ENCODE measurements at regions not wholly inside any gene's neighbourhood (a gene's known extent, or its start where the extent isn't known, plus 50 kb on each side); places are given as distances from the start of the nearest gene placed in this dataset.

DNA sequence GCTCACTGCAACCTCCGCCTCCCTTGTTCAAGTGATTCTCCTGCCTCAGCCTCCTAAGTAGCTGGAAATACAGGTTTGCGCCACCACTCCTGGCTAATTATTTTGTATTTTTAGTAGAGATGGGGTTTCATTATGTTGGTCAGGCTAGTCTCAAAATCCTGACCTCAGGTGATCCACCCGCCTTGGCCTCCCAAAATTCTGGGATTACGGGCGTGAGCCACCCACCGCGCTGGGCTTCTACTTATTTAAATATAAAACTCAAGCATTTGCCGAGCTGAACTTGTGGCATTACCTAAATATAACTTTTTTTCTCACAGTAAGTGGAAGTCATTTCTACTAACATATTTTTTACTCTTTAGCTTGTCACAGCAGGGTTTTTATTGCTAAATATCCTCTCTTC, 1356.3 kb upstream of the ACO1 start:
- TF ChIP-seq, protein P1, sequence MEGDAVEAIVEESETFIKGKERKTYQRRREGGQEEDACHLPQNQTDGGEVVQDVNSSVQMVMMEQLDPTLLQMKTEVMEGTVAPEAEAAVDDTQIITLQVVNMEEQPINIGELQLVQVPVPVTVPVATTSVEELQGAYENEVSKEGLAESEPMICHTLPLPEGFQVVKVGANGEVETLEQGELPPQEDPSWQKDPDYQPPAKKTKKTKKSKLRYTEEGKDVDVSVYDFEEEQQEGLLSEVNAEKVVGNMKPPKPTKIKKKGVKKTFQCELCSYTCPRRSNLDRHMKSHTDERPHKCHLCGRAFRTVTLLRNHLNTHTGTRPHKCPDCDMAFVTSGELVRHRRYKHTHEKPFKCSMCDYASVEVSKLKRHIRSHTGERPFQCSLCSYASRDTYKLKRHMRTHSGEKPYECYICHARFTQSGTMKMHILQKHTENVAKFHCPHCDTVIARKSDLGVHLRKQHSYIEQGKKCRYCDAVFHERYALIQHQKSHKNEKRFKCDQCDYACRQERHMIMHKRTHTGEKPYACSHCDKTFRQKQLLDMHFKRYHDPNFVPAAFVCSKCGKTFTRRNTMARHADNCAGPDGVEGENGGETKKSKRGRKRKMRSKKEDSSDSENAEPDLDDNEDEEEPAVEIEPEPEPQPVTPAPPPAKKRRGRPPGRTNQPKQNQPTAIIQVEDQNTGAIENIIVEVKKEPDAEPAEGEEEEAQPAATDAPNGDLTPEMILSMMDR (IDR thresholded peaks at IDR 0.05): no peak

DNA sequence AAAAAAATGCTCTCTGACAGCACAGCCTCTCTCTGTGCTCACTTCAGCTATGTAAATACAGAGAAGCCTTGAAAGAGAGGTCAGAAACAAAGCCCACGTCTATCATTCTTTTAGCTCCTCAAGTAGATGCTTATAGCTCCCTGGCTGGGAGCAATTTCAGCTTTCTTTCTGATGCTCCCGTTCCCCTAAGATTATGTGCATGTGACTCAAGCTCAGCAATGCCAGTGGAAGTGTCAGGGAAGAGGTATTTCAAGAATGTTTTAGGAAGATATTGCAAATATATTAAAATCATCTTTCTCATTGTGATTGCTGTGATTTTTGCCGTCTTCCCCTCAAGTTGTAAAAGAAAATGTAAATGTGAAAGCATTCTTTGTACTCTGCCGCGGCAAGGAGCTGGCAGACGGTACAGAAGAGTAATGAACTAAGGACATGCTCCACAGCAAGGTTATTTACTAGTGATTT, 1353.7 kb upstream of the ACO1 start:
- TF ChIP-seq, protein P1 (IDR thresholded peaks at IDR 0.05): no peak

DNA sequence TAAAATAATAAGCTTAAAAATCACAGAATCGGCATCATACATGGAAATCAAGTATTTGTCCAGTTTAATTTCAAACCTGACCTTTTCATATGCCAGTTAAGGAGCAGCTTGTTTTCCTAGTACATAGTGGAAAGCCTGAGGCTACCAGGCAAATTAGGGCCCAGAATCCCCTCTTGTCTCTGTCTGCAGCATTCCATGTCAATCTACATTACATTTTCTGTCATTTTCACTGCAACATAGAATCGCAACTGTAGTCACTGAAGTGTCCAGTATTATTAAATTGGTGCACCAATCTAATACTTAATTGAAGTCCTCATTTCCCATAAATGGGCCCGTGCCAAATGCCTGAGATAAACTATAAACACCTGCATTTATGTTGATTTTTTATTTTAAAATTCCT, 1352.2 kb upstream of the ACO1 start:
- TF ChIP-seq, protein P1 (IDR thresholded peaks at IDR 0.05): no peak

DNA sequence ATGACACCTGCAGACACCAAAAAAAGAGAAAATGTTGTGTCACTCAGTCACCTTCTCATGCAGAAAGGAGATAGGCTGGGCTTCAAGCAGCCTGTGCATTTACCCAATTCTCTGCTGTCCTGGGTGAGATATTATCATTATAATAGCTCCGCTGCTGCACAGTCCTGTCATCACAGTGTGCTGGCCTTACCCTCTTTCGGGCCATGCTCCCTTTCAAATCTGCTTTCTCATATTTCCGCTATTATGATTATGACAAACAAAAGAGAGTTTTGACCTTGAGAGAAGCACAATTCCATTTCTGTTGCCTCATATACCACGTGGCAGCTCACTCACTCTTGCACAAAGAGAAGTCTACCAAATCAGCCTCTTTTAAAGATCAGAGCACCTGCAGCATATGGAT, 1350.1 kb upstream of the ACO1 start:
- TF ChIP-seq, protein P1 (IDR thresholded peaks at IDR 0.05): no peak

DNA sequence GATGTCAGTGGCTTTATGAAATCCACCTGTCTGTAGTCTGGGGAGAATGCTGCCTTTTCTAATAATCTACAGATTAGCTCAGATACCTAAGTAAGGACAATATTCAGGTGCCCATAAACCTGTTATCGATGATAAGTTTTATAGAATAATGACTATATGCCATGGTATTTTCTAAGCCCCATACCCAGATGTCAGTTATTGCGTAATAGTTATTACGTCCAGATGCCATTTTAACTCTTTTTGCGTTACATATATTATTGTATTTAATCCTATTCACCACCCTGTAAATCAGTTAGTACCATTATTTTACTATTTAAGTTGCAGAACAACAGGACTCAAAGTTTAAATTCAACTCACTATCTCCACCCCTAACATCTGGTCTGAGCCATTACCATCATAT, 1343.9 kb upstream of the ACO1 start:
- TF ChIP-seq, protein P1 (IDR thresholded peaks at IDR 0.05): no peak

DNA sequence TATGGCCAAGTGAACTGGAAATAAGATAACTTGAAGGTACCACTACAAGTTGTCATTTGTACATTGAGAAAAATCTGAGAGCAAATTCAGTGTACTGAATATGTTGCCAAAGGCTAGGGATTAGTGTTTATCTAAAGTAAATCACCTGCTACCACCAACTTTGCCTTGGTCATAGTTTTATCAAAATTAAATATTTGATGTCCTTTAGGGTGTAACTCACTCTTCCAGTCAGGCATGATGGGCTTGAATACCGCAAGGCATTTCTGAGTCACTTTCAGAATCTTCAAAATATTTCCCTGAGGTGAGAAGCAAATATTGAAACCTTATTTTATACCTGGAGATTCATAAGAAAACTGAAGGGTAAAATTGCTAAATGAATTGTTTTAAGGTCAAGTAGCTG, 1338.6 kb upstream of the ACO1 start:
- TF ChIP-seq, protein P1 (IDR thresholded peaks at IDR 0.05): no peak

DNA sequence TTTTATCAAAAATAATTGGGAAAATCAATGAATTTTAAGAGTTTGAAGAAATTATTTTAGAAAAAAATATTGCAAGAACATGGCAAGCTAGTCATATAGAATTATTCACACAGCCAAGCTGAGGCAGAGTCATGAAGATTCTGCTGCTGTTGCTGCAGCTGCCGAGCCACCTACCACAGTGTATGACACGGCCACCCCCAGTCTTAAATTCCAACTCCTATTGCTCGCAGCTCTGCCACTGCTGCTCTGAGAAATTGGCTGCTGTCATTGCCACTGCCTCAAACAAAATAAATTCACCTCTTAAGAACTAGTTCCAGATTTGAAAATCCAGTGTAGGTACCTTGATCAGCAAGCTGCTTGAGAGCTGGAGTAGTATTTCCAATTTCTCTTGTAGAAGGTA, 1318.8 kb upstream of the ACO1 start:
- TF ChIP-seq, protein P1 (IDR thresholded peaks at IDR 0.05): no peak

DNA sequence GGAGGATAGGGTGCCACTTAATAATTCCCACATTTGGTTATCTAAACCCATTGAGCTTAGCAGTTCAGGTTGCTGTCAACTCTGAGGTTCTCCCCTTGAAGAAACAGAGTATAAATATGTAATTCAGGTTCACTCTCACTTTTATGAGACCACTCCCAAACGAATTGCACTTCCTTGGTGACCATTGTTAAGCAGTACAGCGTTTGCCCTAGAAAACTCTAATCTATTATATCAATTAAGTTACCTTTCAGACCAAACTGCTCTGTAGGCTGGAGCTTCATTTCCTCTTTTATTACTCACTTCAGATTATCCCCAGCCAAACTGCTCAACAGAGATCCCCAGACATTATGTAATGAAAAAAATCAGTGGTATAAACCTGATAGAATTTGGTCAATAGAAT, 1317.0 kb upstream of the ACO1 start:
- TF ChIP-seq, protein P1 (IDR thresholded peaks at IDR 0.05): no peak
